HG02884 (cell line): ENCODE measurements at regions not wholly inside any gene's neighbourhood (a gene's known extent, or its start where the extent isn't known, plus 50 kb on each side); places are given as distances from the start of the nearest gene placed in this dataset.
"Not testable (repeated sequence)": the region's sequence is repeated elsewhere in the genome, so short reads cannot be mapped to it uniquely, and the experiment has no call there.

ENCODE experiments used
- ATAC-seq: cut with Tn5 transposase; IDR thresholded peaks from one replicate; pipeline ENCODE4 v1.9.1; 2021; ENCODE audit warnings: mild to moderate bottlenecking, moderate library complexity; ENCODE audit not compliant: unreplicated experiment

GRCh38 chr16:33992513-33993177 lies 533.2 kb downstream of the TP53TG3F start:
- ATAC-seq = not testable (repeated sequence)

DNA sequence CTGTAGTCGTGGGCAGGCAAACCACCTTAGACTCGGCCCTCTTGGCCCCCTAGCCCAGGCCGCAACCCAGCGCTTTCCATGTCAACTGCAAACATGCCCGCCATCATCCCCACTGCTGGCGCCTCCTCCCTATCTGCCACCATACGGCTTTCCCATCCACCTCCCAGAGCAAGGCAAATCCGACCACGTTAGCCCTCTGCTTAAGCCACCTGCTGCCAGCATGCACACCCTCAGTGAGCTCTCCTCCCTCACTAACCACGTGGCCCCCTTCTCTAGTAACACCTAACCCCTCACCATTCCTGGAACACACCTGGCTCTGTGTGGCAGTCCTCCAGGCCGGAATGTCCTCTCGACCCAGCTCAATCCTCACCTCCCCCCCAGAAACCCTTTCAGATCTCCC lies 534.8 kb downstream of the TP53TG3F start:
- not testable (repeated sequence) for ATAC-seq

DNA sequence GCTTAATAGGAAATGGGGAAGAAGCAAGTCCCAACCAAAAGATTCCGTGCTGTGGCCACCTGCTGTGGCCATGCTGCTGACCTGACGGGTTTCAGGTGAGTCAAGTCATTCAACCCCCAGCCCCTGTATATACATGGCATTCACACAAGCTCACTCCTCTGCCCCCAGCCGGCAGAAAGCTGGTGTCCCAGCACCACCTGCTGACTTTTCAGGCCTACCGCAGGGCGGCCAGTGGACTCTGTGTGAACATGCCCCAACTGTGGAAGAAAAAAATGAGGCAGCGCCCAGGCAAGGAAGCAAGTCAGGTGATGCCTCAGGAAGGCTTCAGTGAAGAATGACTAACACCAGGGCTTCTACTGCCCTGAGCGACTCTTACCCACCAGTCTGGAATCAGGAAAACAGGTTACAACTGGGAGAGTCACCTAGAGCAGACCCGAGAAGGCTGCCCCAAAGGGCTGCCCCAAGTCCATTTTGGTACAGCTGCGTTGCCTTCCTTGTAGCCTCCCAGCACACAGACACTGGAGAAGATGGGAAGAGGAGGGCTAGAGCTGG lies 536.5 kb downstream of the TP53TG3F start:
- ATAC-seq = not testable (repeated sequence)

- not testable (repeated sequence) for ATAC-seq
Observed at GRCh38 chr16:34001184-34001583, 541.8 kb downstream of the TP53TG3F start.

- not testable (repeated sequence) for ATAC-seq
Observed at GRCh38 chr16:34001961-34002360, 542.5 kb downstream of the TP53TG3F start.

- ATAC-seq = not testable (repeated sequence)
Observed at GRCh38 chr16:34014841-34015820, 555.7 kb downstream of the TP53TG3F start.

GRCh38 chr16:34018277-34018676 lies 558.9 kb downstream of the TP53TG3F start:
- ATAC-seq = not testable (repeated sequence)

- no peak for ATAC-seq
Observed at GRCh38 chr16:34050787-34051320, 591.4 kb downstream of the TP53TG3F start.

DNA sequence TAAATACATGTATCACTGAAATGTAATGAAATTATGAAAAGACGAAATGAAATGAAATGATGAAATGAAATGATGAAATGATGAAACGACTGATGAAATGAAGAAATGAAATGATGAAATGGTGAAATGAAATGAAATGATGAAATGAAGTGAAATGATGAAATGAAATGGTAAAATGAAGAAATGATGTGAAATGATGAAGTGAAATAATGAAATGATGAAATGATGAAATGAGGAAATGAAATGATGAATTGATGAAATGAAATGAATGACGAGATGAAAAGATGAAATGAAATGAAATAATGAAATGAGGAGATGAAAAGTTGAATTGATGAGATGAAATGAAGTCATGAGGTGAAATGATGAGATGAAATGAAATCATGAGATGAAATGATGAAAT lies 594.7 kb downstream of the TP53TG3F start:
- no peak for ATAC-seq

- ATAC-seq = no peak
Observed at GRCh38 chr16:34054969-34055368, 595.6 kb downstream of the TP53TG3F start.

GRCh38 chr16:34062620-34063253 lies 603.3 kb downstream of the TP53TG3F start:
- ATAC-seq = not testable (repeated sequence)

GRCh38 chr16:34063498-34064157 lies 604.2 kb downstream of the TP53TG3F start:
- ATAC-seq = not testable (repeated sequence)

DNA sequence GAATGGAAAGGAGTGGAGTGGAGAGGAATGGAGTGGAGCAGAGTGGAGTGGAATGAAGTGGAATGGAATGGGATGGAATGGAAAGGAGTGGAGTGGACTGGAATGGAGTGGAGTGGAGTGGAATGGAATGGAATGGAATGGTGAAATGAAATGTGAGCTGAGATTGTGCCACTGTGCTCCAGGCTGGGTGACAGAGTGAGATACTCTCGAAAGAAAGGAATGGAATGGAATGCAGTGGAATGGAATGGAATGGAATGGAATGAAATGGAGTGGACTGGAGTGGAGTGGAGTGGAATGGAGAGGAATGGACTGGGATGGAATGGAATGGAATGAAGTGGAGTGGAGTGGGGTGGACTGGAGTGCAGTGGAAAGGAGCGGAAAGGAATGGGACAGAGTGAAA lies 605.2 kb downstream of the TP53TG3F start:
- not testable (repeated sequence) for ATAC-seq

GRCh38 chr16:34069731-34070130 lies 610.3 kb downstream of the TP53TG3F start:
- not testable (repeated sequence) for ATAC-seq

GRCh38 chr16:34078691-34079090 lies 619.3 kb downstream of the TP53TG3F start:
- ATAC-seq = no peak

- ATAC-seq = not testable (repeated sequence)
Observed at GRCh38 chr16:34085038-34085437, 625.6 kb downstream of the TP53TG3F start.

DNA sequence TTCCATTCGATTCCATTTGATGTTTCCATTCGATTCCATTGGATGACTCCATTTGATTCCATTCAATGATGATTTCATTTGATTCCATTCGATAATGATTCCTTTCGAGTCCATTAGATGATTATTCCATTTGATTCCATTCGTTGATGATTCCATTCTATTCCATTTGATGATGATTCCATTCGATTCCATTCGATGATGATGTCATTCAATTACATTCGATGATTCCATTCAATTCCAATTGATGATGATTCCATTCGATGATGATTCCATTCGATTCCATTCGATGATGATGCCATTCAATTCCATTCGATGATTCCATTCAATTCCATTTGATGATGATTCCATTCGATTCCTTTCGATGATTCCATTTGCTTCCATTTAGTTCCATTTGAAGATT lies 635.6 kb downstream of the TP53TG3F start:
- ATAC-seq = not testable (repeated sequence)

- not testable (repeated sequence) for ATAC-seq
Observed at GRCh38 chr16:34096911-34097310, 637.5 kb downstream of the TP53TG3F start.

DNA sequence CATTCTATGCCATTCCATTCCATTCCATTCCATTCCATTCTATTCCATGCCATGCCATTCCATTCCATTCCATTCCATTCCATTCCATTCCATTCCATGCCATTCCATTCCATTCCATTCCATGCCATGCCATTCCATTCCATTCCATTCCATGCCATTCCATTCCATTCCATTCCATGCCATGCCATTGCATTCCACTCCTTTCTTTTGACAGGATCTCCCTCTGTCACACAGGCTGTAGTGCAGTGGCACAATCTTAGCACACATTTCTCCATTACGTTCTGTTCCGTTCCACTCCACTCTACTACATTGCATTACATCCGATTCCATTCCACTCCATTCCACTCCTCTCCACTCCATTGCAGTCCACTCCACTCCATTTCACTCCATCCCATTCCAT lies 637.9 kb downstream of the TP53TG3F start:
- not testable (repeated sequence) for ATAC-seq

- not testable (repeated sequence) for ATAC-seq
Observed at GRCh38 chr16:34098033-34098432, 638.6 kb downstream of the TP53TG3F start.
